DND-41 (cell line): ENCODE measurements at regions not wholly inside any gene's neighbourhood (a gene's known extent, or its start where the extent isn't known, plus 50 kb on each side); places are given as distances from the start of the nearest gene placed in this dataset.

ENCODE experiments used
- EZH2 ChIP-seq: IDR thresholded peaks from 3 replicates; pipeline ENCODE4 v1.6.1; 2012; ENCODE audit warnings: borderline replicate concordance, low read depth, mild to moderate bottlenecking, moderate library complexity, low read length, inconsistent platforms; ENCODE audit not compliant: severe bottlenecking
- TF ChIP-seq, protein P1 (sequence below): IDR thresholded peaks from 2 replicates; pipeline ENCODE4 v1.5.1; 2012; ENCODE audit warnings: borderline replicate concordance, low read length, moderate library complexity, mild to moderate bottlenecking; ENCODE audit not compliant: poor library complexity, severe bottlenecking; ENCODE audit errors: extremely low read depth

DNA sequence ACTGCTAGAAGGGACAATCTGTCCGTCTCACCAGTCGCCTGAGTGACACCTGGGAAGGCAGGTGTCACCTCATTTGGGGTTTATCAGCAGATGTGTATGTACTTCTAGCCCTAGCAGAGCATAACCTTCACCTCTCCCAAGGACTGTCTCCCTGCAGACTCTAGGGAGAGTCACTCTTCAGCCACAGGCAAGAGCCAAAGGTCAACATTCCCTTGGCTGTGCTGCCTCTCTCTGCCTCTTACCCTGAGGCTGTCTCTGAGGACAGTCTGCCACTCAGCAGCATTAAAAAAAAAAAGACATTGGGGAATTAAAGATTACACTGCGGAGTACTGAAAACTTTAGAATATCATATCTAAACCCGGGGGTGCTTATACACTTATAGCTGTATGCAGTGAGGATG lies 377.7 kb upstream of the FZD8 start:
- TF ChIP-seq, protein P1, sequence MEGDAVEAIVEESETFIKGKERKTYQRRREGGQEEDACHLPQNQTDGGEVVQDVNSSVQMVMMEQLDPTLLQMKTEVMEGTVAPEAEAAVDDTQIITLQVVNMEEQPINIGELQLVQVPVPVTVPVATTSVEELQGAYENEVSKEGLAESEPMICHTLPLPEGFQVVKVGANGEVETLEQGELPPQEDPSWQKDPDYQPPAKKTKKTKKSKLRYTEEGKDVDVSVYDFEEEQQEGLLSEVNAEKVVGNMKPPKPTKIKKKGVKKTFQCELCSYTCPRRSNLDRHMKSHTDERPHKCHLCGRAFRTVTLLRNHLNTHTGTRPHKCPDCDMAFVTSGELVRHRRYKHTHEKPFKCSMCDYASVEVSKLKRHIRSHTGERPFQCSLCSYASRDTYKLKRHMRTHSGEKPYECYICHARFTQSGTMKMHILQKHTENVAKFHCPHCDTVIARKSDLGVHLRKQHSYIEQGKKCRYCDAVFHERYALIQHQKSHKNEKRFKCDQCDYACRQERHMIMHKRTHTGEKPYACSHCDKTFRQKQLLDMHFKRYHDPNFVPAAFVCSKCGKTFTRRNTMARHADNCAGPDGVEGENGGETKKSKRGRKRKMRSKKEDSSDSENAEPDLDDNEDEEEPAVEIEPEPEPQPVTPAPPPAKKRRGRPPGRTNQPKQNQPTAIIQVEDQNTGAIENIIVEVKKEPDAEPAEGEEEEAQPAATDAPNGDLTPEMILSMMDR: no peak
- TF ChIP-seq EZH2: no peak
